Osteocyte (in vitro differentiated cells): ENCODE measurements at regions not wholly inside any gene's neighbourhood (a gene's known extent, or its start where the extent isn't known, plus 50 kb on each side); places are given as distances from the start of the nearest gene placed in this dataset.

Source experiments
- DNase-seq: peaks from one replicate; pipeline ENCODE4 v3.0.0; 2021; ENCODE audit warnings: mixed read lengths; ENCODE audit not compliant: unreplicated experiment; ENCODE audit errors: extremely low spot score
- H3K27ac Mint-ChIP-seq: one replicate; pipeline ENCODE4 v1.8.0; 2021; ENCODE audit warnings: mild to moderate bottlenecking, mixed read lengths; ENCODE audit not compliant: unreplicated experiment
- H3K27me3 Mint-ChIP-seq: one replicate; pipeline ENCODE4 v1.8.0; 2021; ENCODE audit warnings: mixed read lengths; ENCODE audit not compliant: unreplicated experiment
- H3K36me3 Mint-ChIP-seq: one replicate; pipeline ENCODE4 v1.8.0; 2021; ENCODE audit warnings: mixed read lengths; ENCODE audit not compliant: unreplicated experiment
- H3K4me1 Mint-ChIP-seq: one replicate; pipeline ENCODE4 v1.8.0; 2021; ENCODE audit warnings: mixed read lengths; ENCODE audit not compliant: unreplicated experiment
- H3K4me3 Mint-ChIP-seq: one replicate; pipeline ENCODE4 v1.8.0; 2021; ENCODE audit warnings: mild to moderate bottlenecking, moderate library complexity, mixed read lengths; ENCODE audit not compliant: unreplicated experiment
- H3K9me3 Mint-ChIP-seq: one replicate; pipeline ENCODE4 v1.8.0; 2021; ENCODE audit warnings: mixed read lengths; ENCODE audit not compliant: unreplicated experiment
- CTCF ChIP-seq: fragments of 200-600 bp; sonication (generic); IDR thresholded peaks from 2 replicates; pipeline ENCODE4 v1.5.0; 2021; ENCODE audit warnings: antibody characterized with exemption, mild to moderate bottlenecking, moderate library complexity

GRCh38 chr10:128839701-128840100 is 627.3 kb upstream of the MGMT start:
- H3K4me3 Mint-ChIP-seq: no peak overlapping the region
- no peaks in the 10 kb centered on the region for H3K27me3 Mint-ChIP-seq
- DNase-seq: no peak
- H3K4me1 Mint-ChIP-seq: no peaks in the 10 kb centered on the region
- no peaks in the 10 kb centered on the region for H3K36me3 Mint-ChIP-seq
- no peak for TF ChIP-seq CTCF
- H3K27ac Mint-ChIP-seq: no peak overlapping the region
- H3K9me3 Mint-ChIP-seq: peaks cover 12% of the 10 kb centered on the region

- H3K9me3 Mint-ChIP-seq: peaks cover 4% of the 10 kb centered on the region
- H3K36me3 Mint-ChIP-seq: no peaks in the 10 kb centered on the region
- TF ChIP-seq CTCF: no peak
- H3K4me1 Mint-ChIP-seq: no peaks in the 10 kb centered on the region
- no peaks in the 10 kb centered on the region for H3K27me3 Mint-ChIP-seq
- no peak overlapping the region for H3K4me3 Mint-ChIP-seq
- no peak overlapping the region for H3K27ac Mint-ChIP-seq
- DNase-seq: no peak
Observed at GRCh38 chr10:128843972-128844371, 623.1 kb upstream of the MGMT start.

- no peak for TF ChIP-seq CTCF
- Mint-ChIP-seq H3K36me3 (no peaks in the 10 kb centered on the region), H3K27me3 (no peaks in the 10 kb centered on the region), H3K4me3 (no peak overlapping the region), H3K4me1 (no peaks in the 10 kb centered on the region), H3K27ac (no peak overlapping the region), H3K9me3 (peaks cover 5% of the 10 kb centered on the region)
- DNase-seq: peak; percentile 57
Observed at GRCh38 chr10:128846927-128847326, 620.1 kb upstream of the MGMT start.

GRCh38 chr10:128848810-128849209 is 618.2 kb upstream of the MGMT start:
- Mint-ChIP-seq H3K36me3 (no peaks in the 10 kb centered on the region), H3K4me1 (no peaks in the 10 kb centered on the region), H3K4me3 (no peak overlapping the region), H3K27me3 (no peaks in the 10 kb centered on the region), H3K27ac (no peak overlapping the region), H3K9me3 (peaks cover 5% of the 10 kb centered on the region)
- no peak for TF ChIP-seq CTCF
- no peak for DNase-seq

GRCh38 chr10:128850647-128851046 is 616.4 kb upstream of the MGMT start:
- H3K27me3 Mint-ChIP-seq: no peaks in the 10 kb centered on the region
- no peak for TF ChIP-seq CTCF
- H3K4me1 Mint-ChIP-seq: no peaks in the 10 kb centered on the region
- DNase-seq: peak; percentile 67
- H3K4me3 Mint-ChIP-seq: no peak overlapping the region
- H3K36me3 Mint-ChIP-seq: no peaks in the 10 kb centered on the region
- peaks cover 5% of the 10 kb centered on the region for H3K9me3 Mint-ChIP-seq
- no peak overlapping the region for H3K27ac Mint-ChIP-seq
